T-helper 1 cell treated with Interleukin-12 subunit alpha and Interleukin-12 subunit beta and Interleukin-4 antibody, amounts not matched to agents 30 μg/mL and 1 μg/mL, for 36 hours (primary cell): ENCODE measurements at regions not wholly inside any gene's neighbourhood (a gene's known extent, or its start where the extent isn't known, plus 50 kb on each side); places are given as distances from the start of the nearest gene placed in this dataset.

Experiments used
- H3K27ac Mint-ChIP-seq: one replicate; pipeline ENCODE4 v1.8.0; 2021; ENCODE audit warnings: mild to moderate bottlenecking, mixed read lengths
- H3K27me3 Mint-ChIP-seq: one replicate; pipeline ENCODE4 v1.8.0; 2021; ENCODE audit warnings: low read depth, mixed read lengths
- H3K36me3 Mint-ChIP-seq: one replicate; pipeline ENCODE4 v1.8.0; 2021; ENCODE audit warnings: low read depth, mixed read lengths
- H3K4me1 Mint-ChIP-seq: one replicate; pipeline ENCODE4 v1.8.0; 2021; ENCODE audit warnings: low read depth, mixed read lengths
- H3K4me3 Mint-ChIP-seq: one replicate; pipeline ENCODE4 v1.8.0; 2021; ENCODE audit warnings: mild to moderate bottlenecking, moderate library complexity, mixed read lengths
- H3K9me3 Mint-ChIP-seq: one replicate; pipeline ENCODE4 v1.8.0; 2021; ENCODE audit warnings: mixed read lengths

DNA sequence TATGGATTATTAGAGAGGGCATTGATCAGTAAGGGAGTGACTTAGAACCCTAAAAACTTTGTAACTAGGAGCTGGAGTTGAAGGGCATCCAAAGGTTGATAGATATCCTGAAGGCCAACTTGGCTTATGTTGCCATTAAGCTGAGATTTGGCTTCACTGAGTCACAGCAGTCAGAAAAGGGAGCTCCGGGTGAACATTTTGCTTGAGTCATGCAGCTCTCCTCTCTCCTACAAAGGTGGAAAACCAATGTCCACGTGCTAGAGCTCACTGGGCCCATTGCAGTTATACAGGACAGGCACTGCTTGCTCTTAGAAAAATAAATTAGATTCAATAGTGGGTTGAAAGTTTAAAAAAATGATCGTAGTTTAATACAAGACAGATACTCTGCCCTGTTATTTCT, 87.3 kb upstream of the LRIG3 start:
- Mint-ChIP-seq H3K36me3 (no peaks in the 10 kb centered on the region), H3K4me1 (no peaks in the 10 kb centered on the region), H3K4me3 (no peak overlapping the region), H3K9me3 (no peaks in the 10 kb centered on the region), H3K27me3 (no peaks in the 10 kb centered on the region), H3K27ac (no peak overlapping the region)

DNA sequence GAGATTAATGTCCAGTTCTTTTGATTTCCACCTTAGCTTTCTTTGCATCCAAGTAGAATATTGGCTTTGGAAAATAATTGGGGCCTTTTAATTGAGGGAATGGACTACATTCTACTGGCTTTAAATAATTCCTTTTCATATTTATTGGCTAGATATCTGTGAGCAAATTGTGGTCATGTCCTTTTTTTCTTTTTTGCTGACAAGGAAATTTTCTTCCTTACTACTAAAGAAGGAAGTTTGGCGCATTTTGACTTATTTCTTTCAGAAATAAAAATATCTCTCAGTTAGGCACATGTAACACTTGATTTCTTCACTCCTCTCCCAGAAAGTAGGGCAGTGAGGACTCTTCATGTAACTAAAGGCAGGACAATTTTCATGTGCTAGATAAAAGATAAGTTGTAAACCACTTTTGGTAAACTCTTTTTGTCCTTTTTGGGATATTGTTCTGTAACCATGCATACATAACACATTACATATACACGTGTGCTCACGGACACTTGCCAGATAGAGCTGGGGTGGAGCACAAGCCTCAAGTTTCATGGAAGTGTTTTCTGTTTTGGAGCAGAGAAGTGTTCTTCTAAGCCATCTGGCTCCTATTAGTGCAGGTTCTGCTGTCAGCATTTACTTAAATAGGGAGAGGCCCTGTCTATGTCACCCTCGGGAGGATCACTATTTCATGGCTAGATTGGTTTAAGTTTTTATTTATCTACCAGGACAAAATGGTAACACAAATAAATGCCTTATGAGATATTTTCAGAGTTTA, 85.1 kb upstream of the LRIG3 start:
- no peaks in the 10 kb centered on the region for H3K4me1 Mint-ChIP-seq
- H3K36me3 Mint-ChIP-seq, result no peaks in the 10 kb centered on the region
- no peaks in the 10 kb centered on the region for H3K9me3 Mint-ChIP-seq
- H3K4me3 Mint-ChIP-seq, result no peak overlapping the region
- H3K27me3 Mint-ChIP-seq, result no peaks in the 10 kb centered on the region
- H3K27ac Mint-ChIP-seq, result no peak overlapping the region

DNA sequence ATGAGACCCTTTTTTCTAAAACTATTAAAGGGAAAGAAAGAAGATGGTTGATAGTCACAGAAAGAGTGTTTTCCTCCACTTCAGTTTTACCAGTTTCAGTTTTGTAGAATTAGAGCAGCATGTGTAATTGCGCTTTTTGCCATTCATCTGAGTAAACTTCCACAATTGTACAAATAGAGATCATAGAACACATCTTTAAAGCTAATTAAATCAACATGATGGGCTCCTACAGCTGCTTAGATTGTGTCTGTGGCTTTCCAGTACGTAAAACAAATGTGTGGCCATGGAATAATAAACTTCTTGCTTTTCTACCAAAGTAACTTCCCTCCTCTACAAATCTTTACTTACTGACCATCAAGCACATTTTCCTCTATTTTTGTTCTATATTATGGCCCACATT, 84.2 kb upstream of the LRIG3 start:
- no peaks in the 10 kb centered on the region for H3K4me1 Mint-ChIP-seq
- H3K9me3 Mint-ChIP-seq, result no peaks in the 10 kb centered on the region
- no peak overlapping the region for H3K27ac Mint-ChIP-seq
- H3K27me3 Mint-ChIP-seq, result no peaks in the 10 kb centered on the region
- H3K36me3 Mint-ChIP-seq, result no peaks in the 10 kb centered on the region
- H3K4me3 Mint-ChIP-seq, result no peak overlapping the region

DNA sequence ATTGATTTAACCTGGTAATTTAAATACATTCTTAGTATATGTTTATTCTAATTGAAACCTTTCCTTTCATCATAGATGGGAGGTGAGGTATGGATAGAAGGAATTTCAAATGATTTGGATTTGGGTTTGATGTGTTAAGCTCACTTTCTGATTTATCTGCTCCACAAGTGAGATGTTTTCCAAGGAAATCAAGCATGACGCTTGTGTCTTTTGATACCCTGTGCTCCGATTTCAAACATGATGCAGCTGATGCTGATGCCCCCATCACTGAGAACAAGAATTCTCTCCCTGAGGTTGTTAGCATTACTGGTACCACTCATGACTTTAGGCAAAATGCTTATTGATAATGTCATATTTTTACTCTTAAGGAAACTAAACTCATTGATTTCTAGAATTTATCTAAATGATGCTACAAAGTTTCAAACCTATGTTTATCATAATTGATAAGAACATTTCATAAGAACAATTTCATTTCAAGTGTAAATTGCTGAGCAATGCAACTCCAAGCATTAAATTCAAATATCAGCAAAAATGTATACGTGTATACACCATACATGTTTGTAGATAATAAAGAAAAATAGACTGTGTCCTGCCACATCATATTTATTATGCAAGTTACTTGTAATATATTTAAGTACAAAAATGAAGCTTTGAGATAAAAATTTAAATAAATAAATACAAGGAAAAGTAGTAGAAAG, 75.5 kb upstream of the LRIG3 start:
- Mint-ChIP-seq H3K9me3 (no peaks in the 10 kb centered on the region), H3K27ac (no peak overlapping the region), H3K4me3 (no peak overlapping the region), H3K36me3 (no peaks in the 10 kb centered on the region), H3K4me1 (no peaks in the 10 kb centered on the region), H3K27me3 (no peaks in the 10 kb centered on the region)

DNA sequence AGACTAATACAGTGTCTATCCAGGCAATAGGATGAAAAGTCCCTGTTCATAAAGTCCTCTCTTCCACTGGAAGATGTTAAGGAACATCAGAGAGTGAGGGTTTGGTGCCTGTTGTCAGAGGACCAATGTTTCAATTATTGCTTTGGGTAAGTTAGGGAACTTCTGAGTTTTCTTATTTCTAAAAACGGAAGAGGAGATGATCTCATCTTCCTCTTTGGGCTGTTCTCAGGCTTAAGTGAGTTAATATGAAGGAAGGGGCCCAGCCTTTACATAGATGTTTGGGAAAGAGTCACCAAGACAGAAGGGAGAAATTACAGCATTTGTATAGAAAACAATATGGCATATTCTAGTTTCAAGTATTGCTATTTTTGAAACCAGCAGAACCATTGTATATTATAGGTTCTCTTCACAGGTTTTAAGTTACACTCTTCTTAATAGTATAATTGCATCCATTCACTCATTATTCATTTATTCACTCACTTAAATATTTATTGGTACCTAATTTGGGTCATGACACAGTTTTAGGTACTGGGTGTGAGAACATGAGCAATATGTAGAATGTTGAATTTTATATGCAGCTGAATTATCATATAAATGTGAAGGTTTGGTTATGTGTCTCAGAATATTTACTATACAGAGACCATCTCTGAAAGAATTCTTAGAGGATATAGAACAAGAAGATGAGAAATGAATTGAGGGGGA, 68.5 kb upstream of the LRIG3 start:
- H3K9me3 Mint-ChIP-seq, result peaks cover 18% of the 10 kb centered on the region
- H3K27me3 Mint-ChIP-seq, result no peaks in the 10 kb centered on the region
- no peaks in the 10 kb centered on the region for H3K4me1 Mint-ChIP-seq
- no peaks in the 10 kb centered on the region for H3K36me3 Mint-ChIP-seq
- no peak overlapping the region for H3K27ac Mint-ChIP-seq
- no peak overlapping the region for H3K4me3 Mint-ChIP-seq

DNA sequence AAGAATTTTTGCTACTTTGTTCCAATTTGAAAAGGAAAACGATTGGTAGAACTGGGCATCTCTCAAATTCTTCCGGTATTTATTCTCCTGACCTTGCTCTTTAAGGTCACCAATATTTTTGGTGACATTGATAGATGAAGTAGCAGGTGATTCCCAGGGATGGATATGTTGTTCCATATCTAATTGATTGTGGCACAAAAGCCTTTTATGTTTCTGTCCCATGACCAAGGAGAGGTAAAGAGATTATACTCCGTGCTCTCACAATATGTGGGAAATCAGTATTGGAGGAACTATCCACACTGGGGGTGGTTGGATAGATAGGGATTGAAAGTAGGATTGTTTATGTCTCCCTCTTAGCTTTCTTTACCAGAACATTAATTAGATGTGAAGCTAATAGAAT, 61.7 kb upstream of the LRIG3 start:
- Mint-ChIP-seq H3K9me3 (peaks cover 2% of the 10 kb centered on the region), H3K4me3 (no peak overlapping the region), H3K27me3 (no peaks in the 10 kb centered on the region), H3K4me1 (no peaks in the 10 kb centered on the region), H3K27ac (no peak overlapping the region), H3K36me3 (no peaks in the 10 kb centered on the region)

DNA sequence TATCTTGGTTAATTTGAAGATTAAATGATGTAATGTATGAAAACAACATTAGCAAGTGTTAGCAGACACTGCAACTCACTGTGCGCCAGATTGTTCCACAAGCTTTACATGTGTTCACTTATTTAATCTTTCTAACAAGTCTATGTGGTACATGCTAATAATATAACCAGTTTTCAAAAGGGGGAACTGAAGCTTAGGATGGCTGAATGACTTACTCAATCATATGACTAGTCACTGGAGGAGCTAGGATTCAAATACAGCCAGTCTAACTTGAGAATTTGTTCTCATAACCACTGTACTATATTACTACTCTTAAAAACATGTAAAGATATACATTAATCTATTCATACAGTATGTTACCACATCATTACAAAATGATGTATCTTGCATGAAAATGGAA, 60.5 kb upstream of the LRIG3 start:
- Mint-ChIP-seq H3K4me1 (no peaks in the 10 kb centered on the region), H3K4me3 (no peak overlapping the region), H3K27ac (no peak overlapping the region), H3K9me3 (no peaks in the 10 kb centered on the region), H3K27me3 (no peaks in the 10 kb centered on the region), H3K36me3 (no peaks in the 10 kb centered on the region)

DNA sequence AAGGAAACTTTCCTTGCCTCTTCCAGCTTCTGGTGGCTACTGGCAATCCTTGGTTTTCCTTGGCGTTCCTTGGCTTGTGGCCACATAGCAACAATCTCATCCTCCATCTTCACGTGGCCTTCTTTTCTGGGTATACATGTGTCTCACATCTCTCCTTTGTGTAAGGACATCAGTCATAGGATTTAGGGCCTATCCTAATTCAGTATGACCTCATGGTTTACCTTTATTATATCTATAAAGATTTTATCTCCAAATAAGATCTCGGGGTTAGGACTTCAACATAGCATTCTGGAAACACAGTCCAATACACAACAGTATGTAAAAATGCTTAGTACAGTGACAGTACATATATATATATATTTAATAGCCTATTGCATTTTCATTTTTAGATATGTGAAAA, 58.4 kb upstream of the LRIG3 start:
- H3K9me3 Mint-ChIP-seq, result no peaks in the 10 kb centered on the region
- no peaks in the 10 kb centered on the region for H3K36me3 Mint-ChIP-seq
- no peak overlapping the region for H3K4me3 Mint-ChIP-seq
- no peaks in the 10 kb centered on the region for H3K4me1 Mint-ChIP-seq
- no peaks in the 10 kb centered on the region for H3K27me3 Mint-ChIP-seq
- no peak overlapping the region for H3K27ac Mint-ChIP-seq

DNA sequence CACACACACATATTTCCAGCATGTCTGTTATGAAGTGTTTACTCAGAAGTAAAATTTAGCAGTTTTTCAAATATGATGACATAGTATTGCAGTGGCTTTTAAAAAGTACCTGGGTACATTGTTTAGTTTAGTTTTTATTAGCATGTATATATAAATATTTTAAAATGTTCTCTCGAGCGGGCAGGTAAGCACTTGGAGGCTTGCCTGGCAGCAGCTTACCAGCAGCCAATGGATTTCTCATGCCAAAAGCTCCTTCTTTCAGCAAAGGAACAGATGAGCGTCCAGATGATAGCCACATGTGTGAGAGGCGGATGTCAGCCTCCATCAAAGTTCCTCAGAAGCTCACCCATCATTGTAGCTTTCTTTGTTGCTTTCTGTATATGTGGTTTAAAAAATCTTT, 57.2 kb upstream of the LRIG3 start:
- Mint-ChIP-seq H3K4me1 (no peaks in the 10 kb centered on the region), H3K36me3 (no peaks in the 10 kb centered on the region), H3K9me3 (no peaks in the 10 kb centered on the region), H3K27me3 (no peaks in the 10 kb centered on the region), H3K27ac (no peak overlapping the region), H3K4me3 (no peak overlapping the region)

DNA sequence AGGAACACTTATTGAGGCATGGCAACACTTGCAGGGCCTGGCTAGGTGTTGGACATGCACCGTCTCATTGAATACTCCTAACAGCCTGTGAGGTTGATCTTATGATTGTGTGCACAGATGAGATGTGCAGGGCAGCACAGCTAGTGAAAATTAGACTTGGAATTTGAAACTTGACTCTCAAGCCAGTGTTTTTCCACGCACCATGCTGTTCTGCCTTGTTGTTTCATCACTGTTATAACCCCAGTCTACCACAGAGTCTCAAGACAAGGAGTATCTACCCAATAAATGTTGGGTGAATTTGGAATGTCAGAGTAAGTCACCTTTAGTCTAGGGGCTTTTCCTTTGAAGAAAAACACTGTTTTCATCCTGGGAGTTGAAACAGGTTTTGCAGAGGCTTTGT, 55.8 kb upstream of the LRIG3 start:
- Mint-ChIP-seq H3K4me1 (no peaks in the 10 kb centered on the region), H3K4me3 (no peak overlapping the region), H3K27ac (no peak overlapping the region), H3K27me3 (no peaks in the 10 kb centered on the region), H3K9me3 (no peaks in the 10 kb centered on the region), H3K36me3 (no peaks in the 10 kb centered on the region)
